Pulmonary artery endothelial cell (primary cell): ENCODE measurements at regions not wholly inside any gene's neighbourhood (a gene's known extent, or its start where the extent isn't known, plus 50 kb on each side); places are given as distances from the start of the nearest gene placed in this dataset.

Source experiments
- DNase-seq: peaks from one replicate; pipeline ENCODE4 v3.0.0-alpha.2; 2011; ENCODE audit warnings: low read depth, low spot score

DNA sequence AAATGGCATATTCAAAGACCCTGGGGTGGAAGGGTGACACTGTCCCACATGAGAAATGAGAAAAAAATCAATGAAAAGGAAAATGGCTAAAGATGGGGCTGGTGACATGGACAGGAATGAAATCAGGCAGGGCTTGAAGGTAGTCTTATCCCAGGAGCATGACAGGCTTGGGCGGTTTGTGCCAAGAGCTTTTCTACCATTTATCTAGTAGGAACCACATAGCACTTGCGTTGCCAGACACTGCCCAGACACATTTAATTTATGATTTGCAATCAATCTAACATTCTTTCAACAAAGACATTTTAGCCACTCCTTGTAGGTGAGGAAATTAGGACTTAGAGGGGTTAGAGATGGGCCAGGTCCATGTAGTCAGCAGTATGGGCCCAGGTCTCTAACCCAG is 106.6 kb upstream of the NR2F2 start:
- no peak for DNase-seq

DNA sequence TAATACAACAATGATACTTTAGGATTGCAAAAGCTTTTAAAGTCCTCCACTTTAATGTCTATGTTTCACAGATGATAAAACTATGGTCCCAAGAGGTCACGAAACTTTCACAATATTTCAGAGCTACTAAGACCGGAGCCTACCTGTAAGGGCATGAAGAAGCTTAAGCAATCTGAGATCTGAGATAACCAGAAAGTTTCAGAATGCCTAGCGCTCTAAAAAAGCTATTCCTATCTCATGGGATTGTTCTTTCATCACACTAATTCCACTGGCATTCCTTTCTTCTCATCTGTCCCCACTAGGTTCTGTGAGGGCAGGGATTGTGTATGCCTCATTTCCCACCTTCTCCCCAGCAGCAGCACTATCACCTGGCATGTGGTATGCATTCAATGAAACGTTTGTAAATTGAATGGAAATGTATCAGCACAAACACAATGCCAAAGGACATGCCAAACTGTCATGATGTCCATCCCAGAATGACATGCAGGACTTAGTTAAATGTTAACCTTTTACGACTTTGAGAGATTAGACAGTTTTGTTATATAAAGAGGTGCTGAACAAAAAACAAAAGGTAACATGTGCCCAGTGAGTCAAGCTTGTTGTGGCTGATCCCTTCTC is 104.7 kb upstream of the NR2F2 start:
- no peak for DNase-seq

GRCh38 chr15:96230526-96231181 is 99.8 kb upstream of the NR2F2 start:
- DNase-seq: peak; percentile 32

DNA sequence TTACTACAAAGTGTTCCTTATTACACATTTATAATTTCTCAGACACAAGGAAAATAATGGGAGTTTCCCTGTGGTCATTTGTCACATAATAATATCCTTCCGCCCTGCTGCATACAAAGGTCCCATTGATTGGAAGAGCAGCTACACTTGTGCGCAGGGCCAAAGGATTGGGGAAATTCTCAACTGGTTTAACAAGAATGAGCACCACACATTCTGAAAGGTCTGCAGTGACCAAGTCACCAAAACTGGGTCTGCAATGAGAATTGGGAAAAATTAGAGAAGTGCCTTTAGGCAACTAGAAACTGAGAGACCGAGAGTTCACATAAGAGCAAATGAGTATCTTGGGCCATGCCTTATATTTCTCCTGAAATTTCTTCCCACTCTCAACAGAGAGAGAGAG is 98.2 kb upstream of the NR2F2 start:
- DNase-seq: no peak

- DNase-seq: no peak
Observed at GRCh38 chr15:96234109-96234892, 96.2 kb upstream of the NR2F2 start.

GRCh38 chr15:96237002-96237401 is 93.5 kb upstream of the NR2F2 start:
- DNase-seq: no peak

DNA sequence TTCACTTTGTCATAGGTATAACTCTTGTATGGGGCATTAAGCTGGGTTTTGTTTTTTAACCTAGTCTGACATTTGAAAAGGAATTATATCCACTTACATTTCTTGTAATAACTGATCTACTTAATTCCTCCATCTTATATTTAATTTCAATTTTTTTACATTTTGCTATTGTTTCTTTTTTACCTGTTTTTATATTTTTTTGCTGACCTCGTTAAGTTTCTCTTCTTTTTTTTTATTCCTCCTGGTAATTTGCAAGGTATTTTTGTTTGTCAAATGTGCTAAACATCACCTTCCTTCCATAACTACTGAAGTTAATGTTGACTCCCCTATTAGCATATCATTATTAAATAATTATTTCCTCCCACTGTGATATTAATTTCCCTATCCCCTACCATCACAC is 87.7 kb upstream of the NR2F2 start:
- no peak for DNase-seq

DNA sequence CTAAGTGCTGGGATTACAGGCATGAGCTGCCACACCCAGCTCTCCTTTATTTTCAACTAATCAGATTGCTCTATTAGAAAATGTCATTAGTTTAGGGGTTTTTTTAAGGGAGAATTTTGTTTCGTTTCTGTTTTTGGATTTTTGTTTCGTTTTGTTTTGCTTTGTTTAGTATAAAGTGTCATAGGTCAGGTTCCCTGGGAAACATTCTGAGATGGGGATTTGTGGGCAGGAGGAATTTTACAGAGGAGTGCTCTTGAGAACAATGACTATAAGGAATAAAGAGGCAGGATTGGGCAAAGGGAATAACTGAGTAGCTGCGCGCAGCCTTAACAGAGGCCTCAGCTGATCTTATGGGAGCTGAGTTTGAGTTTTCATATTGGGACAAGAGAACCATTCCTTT is 86.8 kb upstream of the NR2F2 start:
- DNase-seq: no peak

- DNase-seq: no peak
Observed at GRCh38 chr15:96245252-96245651, 85.2 kb upstream of the NR2F2 start.

DNA sequence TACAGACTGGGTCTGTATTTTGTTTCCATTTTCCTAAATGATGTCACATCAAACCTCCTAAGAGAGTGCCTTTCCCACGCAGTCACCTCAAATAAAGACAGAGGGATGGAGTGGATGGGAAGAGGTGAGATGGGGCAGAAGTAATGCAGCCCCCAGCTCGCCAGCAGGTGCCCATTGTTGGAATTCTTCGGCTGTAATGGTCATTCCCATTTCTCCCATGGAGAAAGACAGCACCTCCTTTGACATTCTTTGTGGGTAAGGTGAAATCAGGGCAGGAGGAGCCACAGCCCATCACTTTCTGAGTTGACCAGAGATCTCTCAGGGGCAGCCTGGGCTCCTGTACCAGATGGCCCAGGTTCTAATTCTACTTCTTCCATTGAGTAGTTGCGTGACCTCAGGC is 84.4 kb upstream of the NR2F2 start:
- no peak for DNase-seq

DNA sequence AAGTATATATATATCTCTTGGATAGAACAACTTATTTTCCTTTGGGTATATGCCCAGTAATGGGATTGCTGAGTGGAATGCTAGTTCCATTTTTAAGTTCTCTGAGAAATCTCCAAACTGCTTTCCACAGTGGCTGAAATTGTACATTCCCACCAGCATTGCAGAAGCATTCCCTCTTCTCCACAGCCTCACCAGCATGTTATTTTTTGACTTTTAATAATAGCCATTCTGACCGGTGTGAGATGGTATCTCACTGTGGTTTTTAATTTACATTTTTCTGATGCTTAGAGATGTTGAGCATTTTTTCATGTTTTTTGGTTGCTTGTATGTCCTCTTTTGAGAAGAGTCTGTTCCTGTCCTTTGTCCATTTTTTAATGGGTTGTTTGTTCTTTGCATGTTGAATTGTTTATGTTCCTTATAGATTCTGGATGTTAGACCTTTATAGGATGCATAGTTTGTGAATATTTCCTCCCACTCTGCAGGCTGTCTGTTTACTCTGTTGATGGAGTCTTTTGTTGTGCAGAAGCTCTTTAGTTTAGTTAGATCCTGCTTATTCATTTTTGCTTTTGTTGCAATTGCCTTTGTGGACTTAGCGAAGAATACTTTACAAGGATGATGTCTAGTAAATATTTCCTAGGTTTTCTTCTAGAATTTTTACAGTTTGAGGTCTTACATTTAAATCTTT is 82.7 kb upstream of the NR2F2 start:
- no peak for DNase-seq

DNA sequence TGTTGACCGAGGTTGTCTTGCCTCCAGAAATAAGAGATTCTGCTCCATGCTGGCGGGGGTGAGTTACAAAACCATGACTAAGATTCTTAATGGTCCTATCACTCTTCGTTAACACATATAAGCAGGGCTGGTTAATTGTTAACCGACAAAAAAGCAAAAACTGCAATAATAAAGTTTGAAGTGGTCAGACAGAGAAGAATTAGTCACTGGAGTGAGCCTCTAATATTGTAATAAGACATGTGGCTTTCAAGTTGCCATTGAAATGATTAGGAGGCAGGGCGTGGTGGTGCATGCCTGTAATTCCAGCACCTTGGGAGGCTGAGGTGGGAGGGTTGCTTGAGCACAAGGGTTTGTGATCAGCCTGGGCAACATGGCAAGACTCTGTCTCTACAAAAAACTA is 78.4 kb upstream of the NR2F2 start:
- no peak for DNase-seq

DNA sequence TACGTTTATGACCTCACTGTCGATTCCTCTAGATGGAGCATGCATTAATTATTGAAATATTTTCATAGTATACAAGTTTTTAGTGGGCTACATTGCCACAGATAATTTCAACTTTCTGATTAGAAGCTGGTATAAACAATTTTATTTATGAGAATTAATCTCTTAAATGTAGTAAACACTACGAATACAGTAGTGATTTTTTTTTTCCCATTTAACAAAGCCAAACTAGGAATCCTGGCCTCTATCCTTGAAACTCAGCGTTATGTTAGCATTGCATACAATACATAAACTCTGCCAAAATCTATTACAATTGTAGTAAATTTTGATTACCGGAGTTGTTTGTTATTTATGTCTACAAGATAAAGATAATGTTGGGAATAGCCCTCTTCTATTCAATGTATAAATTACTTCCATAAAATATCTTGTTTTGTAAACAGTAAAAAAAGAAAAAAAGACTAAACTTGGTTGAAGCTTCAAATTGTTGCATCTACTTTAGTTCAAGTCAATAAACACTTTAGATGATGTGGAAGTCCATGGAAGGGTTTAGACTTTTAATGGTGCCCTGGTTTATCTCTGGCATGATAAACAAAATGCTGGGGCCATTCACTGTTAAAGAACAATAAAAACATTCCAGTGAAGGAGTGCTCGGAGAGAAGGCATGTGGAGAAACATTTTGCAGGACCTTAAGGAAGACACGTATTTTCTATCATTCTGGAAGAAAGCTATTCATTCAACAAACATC is 77.3 kb upstream of the NR2F2 start:
- no peak for DNase-seq

DNA sequence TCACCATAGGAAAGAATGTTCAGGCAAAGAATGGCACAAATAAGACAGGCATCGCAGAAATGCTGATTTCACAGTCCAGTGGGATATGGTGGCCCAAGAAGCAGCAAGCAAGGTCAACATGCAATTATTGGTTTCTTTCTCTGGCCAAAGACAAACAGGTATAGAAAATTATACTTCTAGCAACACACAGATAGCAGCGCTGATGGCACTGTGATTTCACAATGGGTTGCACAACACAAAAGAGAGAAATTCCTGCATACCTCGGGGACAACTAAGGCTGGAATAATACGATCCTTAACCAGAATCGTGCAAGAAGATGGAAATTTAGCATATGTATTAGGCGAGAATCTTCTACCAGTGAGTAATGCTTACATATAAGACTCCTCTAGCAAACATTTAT is 76.3 kb upstream of the NR2F2 start:
- DNase-seq: no peak

DNA sequence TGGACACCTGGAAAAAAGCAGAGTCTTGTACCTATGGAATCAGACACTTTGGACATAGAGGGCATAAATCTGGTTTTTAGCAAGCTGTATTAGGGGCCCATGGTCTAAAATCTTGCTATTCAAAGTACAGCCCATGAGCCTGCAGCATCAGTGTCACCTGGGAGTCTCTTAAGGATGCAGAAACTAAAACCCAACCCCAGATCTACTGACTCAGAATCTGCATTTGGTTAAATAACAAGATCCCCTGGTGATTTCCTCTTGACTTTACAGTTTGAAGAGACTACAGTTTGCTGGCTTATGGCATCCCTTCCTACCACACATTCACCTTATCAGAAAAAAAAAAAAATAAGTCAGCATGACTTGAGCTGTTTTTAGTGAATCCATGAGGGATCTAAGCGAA is 74.9 kb upstream of the NR2F2 start:
- no peak for DNase-seq

GRCh38 chr15:96261575-96262034 is 68.9 kb upstream of the NR2F2 start:
- DNase-seq: no peak

GRCh38 chr15:96262097-96262496 is 68.4 kb upstream of the NR2F2 start:
- no peak for DNase-seq

- no peak for DNase-seq
Observed at GRCh38 chr15:96262549-96263489, 67.7 kb upstream of the NR2F2 start.

GRCh38 chr15:96264351-96264798 is 66.1 kb upstream of the NR2F2 start:
- no peak for DNase-seq
